ENCODE measurements at regions not wholly inside any gene's neighbourhood (a gene's known extent, or its start where the extent isn't known, plus 50 kb on each side); places are given as distances from the start of the nearest gene placed in this dataset.

- no peak for TF ChIP-seq POLR2AphosphoS5 (IDR thresholded peaks at IDR 0.05; ENCODE audit: borderline replicate concordance, low read depth, low read length)
- no peak for TF ChIP-seq EZH2 (IDR thresholded peaks at IDR 0.05)
- TF ChIP-seq FOXP2 (optimal IDR thresholded peaks at IDR 0.05; ENCODE audit: control extremely low read depth, extremely low read length, insufficient read depth), result no peak
These were observed 67.0 kb downstream of the FAM50B start for GRCh38 chr6:3916211-3916610.

Measured in SK-N-MC (cell line).